Body of pancreas (tissue), 4 donors: ENCODE measurements at regions not wholly inside any gene's neighbourhood (a gene's known extent, or its start where the extent isn't known, plus 50 kb on each side); places are given as distances from the start of the nearest gene placed in this dataset.

Source experiments
- POLR2A ChIP-seq, 3 donors: fragments of 450-650 bp; IDR thresholded peaks; one replicate each; pipeline ENCODE4 v1.6.1; 2016; ENCODE audit warnings: antibody characterized with exemption in 3 of 3, mild to moderate bottlenecking in 2 of 3
- TF ChIP-seq, protein P1 (sequence below), 7 experiments: fragments of 450-650 bp in 4 of 7; fragments of 200-600 bp in 3 of 7; sonication (generic) in 3 of 7; IDR thresholded peaks; one replicate each; pipeline ENCODE4 v1.5.1; 2016 to 2019; ENCODE audit warnings: antibody characterized with exemption in 7 of 7

DNA sequence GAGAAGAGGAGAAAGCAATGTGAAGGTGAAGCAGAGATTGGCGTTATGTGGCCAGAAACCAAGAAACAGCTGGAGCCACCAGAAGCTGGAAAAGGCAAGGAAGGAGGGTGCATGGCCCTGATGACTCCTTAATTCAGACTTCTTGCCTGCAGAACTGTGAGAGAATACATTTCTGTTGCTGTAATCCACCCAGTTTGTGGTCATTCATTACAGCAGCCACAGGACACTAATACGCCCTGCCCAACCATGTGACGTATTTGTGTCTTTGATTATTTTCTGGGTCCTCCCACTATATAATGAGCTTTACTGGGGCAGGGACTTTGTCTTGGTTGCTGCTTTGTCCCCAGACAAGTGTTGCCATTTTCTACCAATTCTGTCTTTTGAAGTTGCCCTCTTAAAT, 64.5 kb upstream of the MITF start:
- TF ChIP-seq, protein P1, sequence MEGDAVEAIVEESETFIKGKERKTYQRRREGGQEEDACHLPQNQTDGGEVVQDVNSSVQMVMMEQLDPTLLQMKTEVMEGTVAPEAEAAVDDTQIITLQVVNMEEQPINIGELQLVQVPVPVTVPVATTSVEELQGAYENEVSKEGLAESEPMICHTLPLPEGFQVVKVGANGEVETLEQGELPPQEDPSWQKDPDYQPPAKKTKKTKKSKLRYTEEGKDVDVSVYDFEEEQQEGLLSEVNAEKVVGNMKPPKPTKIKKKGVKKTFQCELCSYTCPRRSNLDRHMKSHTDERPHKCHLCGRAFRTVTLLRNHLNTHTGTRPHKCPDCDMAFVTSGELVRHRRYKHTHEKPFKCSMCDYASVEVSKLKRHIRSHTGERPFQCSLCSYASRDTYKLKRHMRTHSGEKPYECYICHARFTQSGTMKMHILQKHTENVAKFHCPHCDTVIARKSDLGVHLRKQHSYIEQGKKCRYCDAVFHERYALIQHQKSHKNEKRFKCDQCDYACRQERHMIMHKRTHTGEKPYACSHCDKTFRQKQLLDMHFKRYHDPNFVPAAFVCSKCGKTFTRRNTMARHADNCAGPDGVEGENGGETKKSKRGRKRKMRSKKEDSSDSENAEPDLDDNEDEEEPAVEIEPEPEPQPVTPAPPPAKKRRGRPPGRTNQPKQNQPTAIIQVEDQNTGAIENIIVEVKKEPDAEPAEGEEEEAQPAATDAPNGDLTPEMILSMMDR (IDR thresholded peaks at IDR 0.05) = no peak
- no peak for TF ChIP-seq POLR2A (IDR thresholded peaks at IDR 0.05)
